ENCODE measurements at regions not wholly inside any gene's neighbourhood (a gene's known extent, or its start where the extent isn't known, plus 50 kb on each side); places are given as distances from the start of the nearest gene placed in this dataset.
"Not testable (repeated sequence)": the region's sequence is repeated elsewhere in the genome, so short reads cannot be mapped to it uniquely, and the experiment has no call there.

GRCh38 chr9:62874213-62874612, 1684.4 kb downstream of the SPATA31A7 start:
- TF ChIP-seq CTCF, POLR2A (IDR thresholded peaks at IDR 0.05): not testable (repeated sequence)
